Gastrocnemius medialis (tissue), 4 donors: ENCODE measurements at regions not wholly inside any gene's neighbourhood (a gene's known extent, or its start where the extent isn't known, plus 50 kb on each side); places are given as distances from the start of the nearest gene placed in this dataset.

ENCODE experiments used
- POLR2A ChIP-seq, 2 donors: fragments of 450-650 bp; IDR thresholded peaks; one replicate each; pipeline ENCODE4 v1.6.1; 2017; ENCODE audit warnings: antibody characterized with exemption in 2 of 2, mild to moderate bottlenecking in 2 of 2, moderate library complexity in 2 of 2
- TF ChIP-seq, protein P1 (sequence below), 5 experiments: fragments of 450-650 bp in 3 of 5; fragments of 200-600 bp in 2 of 5; sonication (generic) in 2 of 5; IDR thresholded peaks in 4 of 5; conservative IDR thresholded peaks in 1 of 5; 1 replicate in 4 of 5; 2 replicates in 1 of 5; pipeline ENCODE4 v1.5.1; 2016 to 2019; ENCODE audit warnings: antibody characterized with exemption in 5 of 5, mild to moderate bottlenecking in 3 of 5, moderate library complexity in 3 of 5

DNA sequence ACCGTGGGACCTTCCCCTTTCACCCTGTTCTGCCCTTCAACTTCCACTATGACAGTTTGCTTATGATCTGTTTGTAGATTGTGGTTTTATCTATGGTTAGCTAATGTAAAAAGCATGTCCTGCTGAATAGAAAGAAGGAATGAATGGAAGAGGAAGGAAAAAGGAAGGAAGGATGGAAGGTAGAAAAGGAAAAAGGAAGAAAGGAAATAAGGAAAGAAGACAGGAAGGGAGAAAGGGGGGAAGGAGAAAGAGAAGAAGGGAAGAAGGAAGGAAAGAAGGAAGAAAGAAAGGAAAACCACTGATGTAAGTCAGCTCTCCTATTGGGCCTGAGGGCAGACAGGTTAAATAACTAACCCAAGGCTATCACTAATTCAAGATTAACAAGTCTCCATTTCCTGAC is 319.1 kb upstream of the KLF3 start:
- TF ChIP-seq, protein P1, sequence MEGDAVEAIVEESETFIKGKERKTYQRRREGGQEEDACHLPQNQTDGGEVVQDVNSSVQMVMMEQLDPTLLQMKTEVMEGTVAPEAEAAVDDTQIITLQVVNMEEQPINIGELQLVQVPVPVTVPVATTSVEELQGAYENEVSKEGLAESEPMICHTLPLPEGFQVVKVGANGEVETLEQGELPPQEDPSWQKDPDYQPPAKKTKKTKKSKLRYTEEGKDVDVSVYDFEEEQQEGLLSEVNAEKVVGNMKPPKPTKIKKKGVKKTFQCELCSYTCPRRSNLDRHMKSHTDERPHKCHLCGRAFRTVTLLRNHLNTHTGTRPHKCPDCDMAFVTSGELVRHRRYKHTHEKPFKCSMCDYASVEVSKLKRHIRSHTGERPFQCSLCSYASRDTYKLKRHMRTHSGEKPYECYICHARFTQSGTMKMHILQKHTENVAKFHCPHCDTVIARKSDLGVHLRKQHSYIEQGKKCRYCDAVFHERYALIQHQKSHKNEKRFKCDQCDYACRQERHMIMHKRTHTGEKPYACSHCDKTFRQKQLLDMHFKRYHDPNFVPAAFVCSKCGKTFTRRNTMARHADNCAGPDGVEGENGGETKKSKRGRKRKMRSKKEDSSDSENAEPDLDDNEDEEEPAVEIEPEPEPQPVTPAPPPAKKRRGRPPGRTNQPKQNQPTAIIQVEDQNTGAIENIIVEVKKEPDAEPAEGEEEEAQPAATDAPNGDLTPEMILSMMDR (IDR thresholded peaks at IDR 0.05 in 4 of 5, conservative IDR thresholded peaks at IDR 0.05 in 1 of 5), result no peak
- no peak for TF ChIP-seq POLR2A (IDR thresholded peaks at IDR 0.05)
